ENCODE measurements at regions not wholly inside any gene's neighbourhood (a gene's known extent, or its start where the extent isn't known, plus 50 kb on each side); places are given as distances from the start of the nearest gene placed in this dataset.
"Not testable (repeated sequence)": the region's sequence is repeated elsewhere in the genome, so short reads cannot be mapped to it uniquely, and the experiment has no call there.

GRCh38 chrX:34576864-34577263 is 80.2 kb downstream of the TMEM47 start:
- DNase-seq (ENCODE audit: low read depth in 2 of 2) = no peak

GRCh38 chrX:34565981-34566380 is 91.1 kb downstream of the TMEM47 start:
- DNase-seq (ENCODE audit: low read depth in 2 of 2) = no peak

DNA sequence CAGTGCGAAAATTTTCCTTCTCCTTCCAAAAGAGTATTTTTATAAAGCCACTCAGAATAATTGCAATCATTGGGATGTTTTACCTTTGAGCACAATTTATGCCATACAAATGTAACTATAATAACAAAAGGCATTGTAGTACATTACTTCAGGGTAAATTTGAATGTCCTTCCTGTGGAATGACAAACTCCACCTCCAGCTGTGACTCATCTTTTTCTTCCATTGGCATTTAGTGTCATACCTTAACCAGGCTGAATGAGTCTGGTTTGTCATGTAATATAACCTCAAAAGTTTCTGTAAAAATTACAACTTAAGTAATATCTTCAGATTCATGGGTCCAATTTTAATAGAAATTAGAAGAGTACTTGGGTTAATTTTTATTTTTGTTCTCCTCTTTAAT is 93.3 kb downstream of the TMEM47 start:
- DNase-seq (ENCODE audit: low read depth in 2 of 2) = no peak

DNA sequence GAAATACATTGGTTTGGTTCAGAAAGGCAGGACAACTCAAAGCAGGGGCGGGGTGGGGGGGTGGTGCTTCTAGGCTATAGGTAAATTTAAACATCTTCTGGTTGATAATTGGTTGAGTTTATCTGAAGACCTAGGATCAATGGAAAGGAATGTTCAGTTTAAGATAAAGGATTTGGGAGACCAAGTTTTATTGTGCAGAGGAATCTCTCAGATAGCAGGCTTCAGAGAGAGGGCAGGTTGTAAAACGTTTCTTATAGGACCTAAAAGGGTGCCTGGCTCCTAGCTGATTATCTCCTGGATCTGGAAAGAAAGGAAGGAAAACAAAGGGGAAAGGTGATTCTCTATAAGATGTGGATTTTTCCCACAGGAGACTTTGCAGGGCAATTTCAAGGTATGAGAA is 94.0 kb downstream of the TMEM47 start:
- DNase-seq (ENCODE audit: low read depth in 2 of 2) = no peak

GRCh38 chrX:34562006-34562405 is 95.1 kb downstream of the TMEM47 start:
- DNase-seq (ENCODE audit: low read depth in 2 of 2) = no peak

DNA sequence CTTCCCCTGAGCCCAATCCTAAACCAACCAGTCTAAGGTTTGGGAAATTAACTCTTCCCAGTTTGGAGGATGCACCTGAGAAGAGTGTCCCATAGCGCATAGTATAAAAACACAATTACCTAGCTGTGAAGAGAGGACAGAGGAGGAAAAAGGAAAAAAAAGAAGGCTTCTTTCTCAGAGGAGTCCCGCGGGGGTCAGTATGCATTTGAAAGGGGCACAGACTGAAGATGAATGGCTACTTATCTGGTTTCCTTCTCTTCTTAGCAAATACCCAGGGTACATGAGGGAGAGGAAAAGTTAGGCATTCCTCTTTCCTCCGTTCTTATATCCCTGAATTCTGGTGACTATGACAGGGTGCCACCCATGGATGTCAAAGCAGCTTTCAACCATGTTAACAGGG is 96.9 kb downstream of the TMEM47 start:
- DNase-seq (ENCODE audit: low read depth in 2 of 2) = no peak

DNA sequence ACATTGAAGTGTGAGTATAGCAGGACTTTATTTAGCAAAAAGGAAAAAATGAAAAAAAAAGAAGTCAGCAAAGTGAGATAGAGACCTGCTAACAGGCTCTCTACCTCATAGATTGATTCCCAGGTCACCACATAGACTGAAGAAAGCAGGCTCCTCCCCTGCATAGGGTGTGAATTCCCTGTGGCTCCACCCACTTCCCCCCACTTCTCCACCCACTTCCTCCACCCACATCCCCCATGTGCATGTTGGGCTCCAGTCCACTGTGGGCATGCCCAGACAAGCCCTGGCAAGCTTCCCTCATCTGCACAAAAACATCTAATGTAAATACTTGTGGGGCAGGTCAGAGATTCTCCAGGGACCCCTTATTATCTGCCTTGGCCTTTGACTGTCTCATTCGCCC is 97.8 kb downstream of the TMEM47 start:
- no peak for DNase-seq (ENCODE audit: low read depth in 2 of 2)

- DNase-seq (ENCODE audit: low read depth in 2 of 2) = no peak
Measured at GRCh38 chrX:34557733-34558132, 99.4 kb downstream of the TMEM47 start.

- DNase-seq (ENCODE audit: low read depth in 2 of 2) = no peak
Measured at GRCh38 chrX:34555481-34555880, 101.6 kb downstream of the TMEM47 start.

DNA sequence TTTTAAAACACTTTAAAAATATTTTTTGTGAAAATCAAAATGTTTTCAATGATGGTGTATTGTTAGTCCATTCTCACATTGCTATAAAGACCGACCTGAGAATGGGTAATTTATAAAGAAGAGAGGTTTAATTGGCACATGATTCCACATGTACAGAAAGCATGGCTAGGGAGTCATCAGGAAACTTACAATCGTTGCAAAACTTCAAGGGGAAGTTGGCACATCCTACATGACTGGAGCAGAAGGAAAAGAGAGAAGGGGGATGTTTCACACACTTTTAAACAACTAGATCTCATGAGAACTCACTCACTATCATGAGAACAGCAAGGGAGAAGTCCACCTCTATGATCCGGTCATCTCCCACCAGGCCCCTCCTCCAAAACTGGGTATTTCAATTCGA is 110.7 kb downstream of the TMEM47 start:
- DNase-seq (ENCODE audit: low read depth in 2 of 2) = no peak

DNA sequence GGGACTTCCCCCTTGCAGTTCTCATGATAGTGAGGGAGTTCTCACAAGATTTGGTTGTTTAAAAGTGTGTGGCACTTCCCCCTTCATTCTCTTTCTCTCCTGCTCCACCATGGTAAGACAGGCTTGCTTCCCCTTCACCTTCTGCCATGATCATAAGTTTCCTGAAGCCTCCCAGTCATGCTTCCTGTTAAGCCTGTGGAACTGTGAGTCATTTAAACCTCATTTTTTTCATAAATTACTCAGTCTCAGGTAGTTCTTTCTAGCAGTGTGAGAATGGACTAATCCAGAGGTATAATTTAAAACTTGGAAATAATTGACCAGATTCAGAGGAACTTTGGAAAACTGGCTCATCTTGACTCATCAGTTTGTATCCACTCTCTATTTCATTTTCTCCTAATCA is 129.0 kb downstream of the TMEM47 start:
- DNase-seq (ENCODE audit: low read depth in 2 of 2) = no peak

DNA sequence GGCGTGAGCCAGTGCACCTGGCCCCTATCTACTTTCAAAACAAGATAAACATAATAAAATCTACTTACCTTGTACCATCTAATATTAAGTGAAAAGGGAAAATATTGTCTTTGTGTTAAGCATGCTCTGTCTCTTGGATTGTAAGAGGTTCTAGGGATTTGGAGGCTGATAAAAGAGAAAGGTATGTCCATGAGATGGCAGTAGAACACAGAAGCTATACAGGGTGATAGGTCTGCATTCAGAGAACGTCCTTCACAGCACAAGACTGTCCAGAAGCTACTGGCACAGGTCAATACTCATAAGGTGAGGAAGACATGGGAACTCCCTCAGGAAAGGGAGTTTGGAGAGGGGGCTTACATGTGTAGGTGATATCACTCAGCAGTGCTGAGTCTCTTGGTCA is 135.5 kb downstream of the TMEM47 start:
- DNase-seq (ENCODE audit: low read depth in 2 of 2) = no peak

GRCh38 chrX:34509394-34509793 is 147.7 kb downstream of the TMEM47 start:
- no peak for DNase-seq (ENCODE audit: low read depth in 2 of 2)

- no peak for DNase-seq (ENCODE audit: low read depth in 2 of 2)
Measured at GRCh38 chrX:34503119-34503518, 154.0 kb downstream of the TMEM47 start.

- no peak for DNase-seq (ENCODE audit: low read depth in 2 of 2)
Measured at GRCh38 chrX:34493086-34493485, 164.0 kb downstream of the TMEM47 start.

DNA sequence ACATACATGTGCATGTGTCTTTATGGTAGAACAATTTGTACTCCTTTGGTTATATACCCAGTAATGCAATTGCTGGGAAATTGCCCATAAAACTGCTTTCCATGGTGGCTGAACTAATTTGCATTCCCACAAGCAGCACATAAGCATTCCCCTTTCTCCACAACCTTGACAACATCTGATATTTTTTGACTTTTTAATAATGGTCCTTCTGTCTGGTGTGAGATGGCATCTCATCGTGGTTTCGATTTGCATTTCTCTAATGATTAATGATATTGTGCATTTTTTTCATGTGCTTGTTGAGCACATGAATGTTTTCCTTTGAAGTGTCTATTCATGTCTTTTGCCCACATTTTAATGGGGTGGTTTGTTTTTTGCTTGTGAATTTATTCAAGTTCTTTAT is 166.0 kb downstream of the TMEM47 start:
- DNase-seq (ENCODE audit: low read depth in 2 of 2) = no peak

- DNase-seq (ENCODE audit: low read depth in 2 of 2) = no peak
Measured at GRCh38 chrX:34487364-34487763, 169.7 kb downstream of the TMEM47 start.

DNA sequence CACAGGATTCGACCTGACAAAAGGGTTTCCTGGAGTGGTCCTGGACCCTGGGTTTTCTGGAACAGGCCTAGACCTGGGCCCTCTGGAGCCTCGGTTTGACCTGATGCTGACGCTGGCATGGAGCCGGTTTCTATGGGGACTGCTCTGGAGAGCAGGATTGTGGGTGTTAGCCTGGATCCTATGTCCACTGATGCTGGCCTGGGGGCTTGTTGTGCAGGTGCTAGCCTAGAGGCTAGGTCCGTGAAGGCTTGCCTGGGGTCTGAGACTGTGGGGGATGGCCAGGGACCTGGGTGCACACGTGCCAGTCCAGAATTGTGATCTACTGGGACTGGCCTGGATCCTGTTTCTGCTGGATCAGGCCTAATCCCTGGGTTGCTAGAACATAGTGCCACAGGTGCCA is 173.1 kb downstream of the TMEM47 start:
- DNase-seq (ENCODE audit: low read depth in 2 of 2) = no peak

GRCh38 chrX:34470507-34470906 is 186.6 kb downstream of the TMEM47 start:
- no peak for DNase-seq (ENCODE audit: low read depth in 2 of 2)

GRCh38 chrX:34467437-34467836 is 189.6 kb downstream of the TMEM47 start:
- DNase-seq (ENCODE audit: low read depth in 2 of 2) = no peak

DNA sequence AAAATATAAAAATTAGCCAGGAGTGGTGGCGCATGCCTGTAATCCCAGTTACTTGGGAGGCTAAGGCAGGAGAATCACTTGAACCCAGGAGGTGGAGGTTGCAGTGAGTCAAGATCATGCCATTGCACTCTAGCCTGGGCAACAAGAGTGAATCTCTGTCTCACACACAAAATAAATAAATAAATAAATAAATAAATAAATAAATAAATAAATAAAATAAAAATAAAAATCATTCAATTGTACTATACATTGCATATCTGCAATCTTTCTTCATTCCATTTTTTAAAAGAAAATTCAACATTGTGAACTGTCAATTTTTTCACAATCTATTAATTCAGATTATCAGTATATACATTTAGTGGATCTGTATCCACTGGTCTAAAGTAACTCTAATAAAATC is 193.9 kb downstream of the TMEM47 start:
- not testable (repeated sequence) for DNase-seq (ENCODE audit: low read depth in 2 of 2)

- not testable (repeated sequence) for DNase-seq (ENCODE audit: low read depth in 2 of 2)
Measured at GRCh38 chrX:34457850-34458249, 199.2 kb downstream of the TMEM47 start.

- DNase-seq (ENCODE audit: low read depth in 2 of 2) = no peak
Measured at GRCh38 chrX:34437586-34437985, 219.5 kb downstream of the TMEM47 start.

DNA sequence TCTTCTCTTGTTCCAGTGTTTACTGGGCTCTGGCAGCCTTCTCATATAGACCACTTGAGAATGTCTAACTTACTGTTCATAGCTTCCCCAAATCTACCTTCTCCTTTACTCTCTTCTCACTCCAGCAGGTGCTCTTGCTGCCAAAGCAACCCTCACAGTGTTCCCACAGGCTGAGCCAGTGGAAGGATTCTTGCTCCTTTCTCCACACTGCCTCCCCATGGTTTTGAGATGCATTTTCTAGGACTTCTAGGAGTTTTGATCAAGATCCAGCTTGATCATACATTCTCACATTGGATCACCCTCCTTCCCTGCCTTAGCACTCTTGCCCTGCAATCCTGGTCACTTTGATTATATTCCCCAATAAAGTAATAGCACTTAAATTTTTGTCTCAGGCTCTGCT is 230.8 kb downstream of the TMEM47 start:
- DNase-seq (ENCODE audit: low read depth in 2 of 2) = no peak

GRCh38 chrX:34406580-34406979 is 250.5 kb downstream of the TMEM47 start:
- no peak for DNase-seq (ENCODE audit: low read depth in 2 of 2)
